HG03280 (cell line): ENCODE measurements at regions not wholly inside any gene's neighbourhood (a gene's known extent, or its start where the extent isn't known, plus 50 kb on each side); places are given as distances from the start of the nearest gene placed in this dataset.
"Not testable (repeated sequence)": the region's sequence is repeated elsewhere in the genome, so short reads cannot be mapped to it uniquely, and the experiment has no call there.

Source experiments
- ATAC-seq: cut with Tn5 transposase; IDR thresholded peaks from one replicate; pipeline ENCODE4 v1.9.1; 2021; ENCODE audit warnings: mild to moderate bottlenecking, moderate library complexity; ENCODE audit not compliant: unreplicated experiment

DNA sequence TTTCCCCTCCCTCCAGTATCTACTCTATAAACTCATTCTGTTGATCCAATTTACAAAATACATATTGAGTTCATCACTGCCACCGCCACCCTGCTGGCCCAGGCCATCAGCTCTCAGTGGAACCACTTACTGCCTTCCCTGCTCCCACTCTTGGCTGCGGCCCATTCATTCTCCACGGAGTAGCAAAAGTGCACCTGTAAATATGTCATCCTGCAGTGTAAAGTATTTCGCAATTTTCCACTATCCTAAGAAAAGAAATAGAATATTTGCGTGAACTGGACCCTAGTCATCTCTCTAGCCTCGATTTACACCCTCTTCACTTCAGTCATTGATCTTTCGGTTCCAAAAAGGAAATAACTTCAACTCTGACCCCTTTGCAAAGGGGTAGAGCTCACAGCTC, 258.3 kb upstream of the TFAP2D start:
- no peak for ATAC-seq

DNA sequence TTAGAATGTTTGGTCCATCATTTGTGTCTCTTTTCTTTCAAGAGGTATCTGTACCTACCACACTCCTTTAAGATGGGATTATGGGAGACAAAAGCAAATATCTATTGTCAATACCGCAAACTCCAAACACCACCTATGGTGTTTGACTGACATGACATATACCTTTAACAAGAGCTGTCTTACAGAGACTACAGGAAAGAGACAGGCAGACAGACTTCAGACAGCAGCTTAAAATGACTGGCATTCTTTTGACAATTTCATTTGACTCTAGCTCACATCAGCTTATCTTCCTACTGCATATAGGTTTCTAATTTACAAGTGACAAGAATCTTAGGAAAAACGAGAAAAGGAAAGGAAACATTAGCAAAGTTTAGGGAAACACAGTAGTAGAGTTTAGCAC, 256.0 kb upstream of the TFAP2D start:
- ATAC-seq, result no peak

DNA sequence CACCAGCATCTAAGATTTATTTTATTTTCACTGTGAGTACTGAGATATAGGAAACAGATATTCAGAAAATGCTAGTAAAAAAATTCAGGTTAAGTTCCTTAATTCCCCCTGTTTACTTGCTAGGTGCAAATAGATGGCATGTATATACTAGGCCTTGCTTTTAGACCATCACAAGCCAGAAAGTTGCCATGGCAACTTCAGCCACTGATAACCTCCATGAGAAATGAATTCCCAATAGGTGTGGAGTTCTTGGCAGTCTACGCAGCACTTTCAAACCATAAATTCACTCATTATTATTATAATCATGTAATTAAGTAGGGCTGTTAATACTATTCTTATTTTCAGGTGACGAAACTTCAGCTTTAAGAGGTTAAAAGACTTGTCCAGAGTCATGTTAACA, 251.6 kb upstream of the TFAP2D start:
- no peak for ATAC-seq

DNA sequence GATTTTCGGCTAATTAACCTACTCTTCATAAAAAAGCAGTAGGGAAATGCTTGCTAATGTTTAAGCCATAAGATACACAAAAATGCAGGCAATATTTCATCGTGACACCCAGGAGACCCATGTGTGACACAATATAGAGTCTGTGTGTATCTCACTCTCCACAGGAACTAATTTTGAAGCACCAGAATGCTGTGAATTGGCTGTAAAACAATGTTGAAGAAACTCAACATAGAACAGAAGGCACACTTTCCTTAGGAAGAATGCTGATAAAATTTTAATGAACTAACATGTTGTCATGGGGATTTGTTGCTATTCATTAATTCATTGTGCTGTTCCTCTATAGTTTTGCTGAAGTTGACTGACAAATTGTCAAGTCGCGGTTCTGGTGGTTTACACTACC, 249.4 kb upstream of the TFAP2D start:
- ATAC-seq, result no peak

DNA sequence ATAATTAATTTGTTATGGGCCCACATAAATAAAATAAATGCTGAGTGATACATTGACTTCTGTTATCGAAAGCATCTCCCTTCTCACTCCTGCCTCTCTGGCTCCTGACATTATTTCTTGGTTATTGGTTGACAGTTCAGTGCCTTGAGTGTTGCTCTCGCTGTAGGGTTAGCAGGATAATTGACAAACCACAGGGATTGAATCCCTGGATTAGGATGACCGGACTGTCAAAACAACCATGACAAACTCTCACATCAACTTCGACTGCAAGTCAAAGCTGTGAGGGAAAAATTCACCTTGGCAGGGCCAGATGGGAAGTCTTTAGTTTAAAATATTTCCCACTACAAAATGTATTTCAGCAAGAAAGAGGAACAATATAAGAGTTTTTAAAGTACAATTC, 245.4 kb upstream of the TFAP2D start:
- no peak for ATAC-seq

DNA sequence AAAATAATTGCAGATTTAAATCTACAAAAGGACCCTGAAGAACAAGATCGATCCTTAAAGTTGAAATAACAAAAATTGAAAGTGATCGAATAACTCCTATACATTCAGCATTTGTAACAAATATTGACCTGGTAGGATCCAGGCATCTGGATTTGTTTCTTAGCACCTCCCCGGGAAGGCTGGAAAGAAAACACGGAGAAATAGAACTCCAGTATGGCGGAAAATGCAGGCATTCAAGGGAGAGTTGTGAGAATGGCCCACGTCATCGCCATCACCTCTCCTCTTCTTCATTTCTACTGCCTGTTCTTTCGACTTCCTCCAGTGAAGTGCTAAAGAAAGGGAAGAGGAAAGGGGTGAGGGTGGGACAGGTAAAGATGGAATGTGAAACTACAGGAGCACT, 242.3 kb upstream of the TFAP2D start:
- no peak for ATAC-seq

DNA sequence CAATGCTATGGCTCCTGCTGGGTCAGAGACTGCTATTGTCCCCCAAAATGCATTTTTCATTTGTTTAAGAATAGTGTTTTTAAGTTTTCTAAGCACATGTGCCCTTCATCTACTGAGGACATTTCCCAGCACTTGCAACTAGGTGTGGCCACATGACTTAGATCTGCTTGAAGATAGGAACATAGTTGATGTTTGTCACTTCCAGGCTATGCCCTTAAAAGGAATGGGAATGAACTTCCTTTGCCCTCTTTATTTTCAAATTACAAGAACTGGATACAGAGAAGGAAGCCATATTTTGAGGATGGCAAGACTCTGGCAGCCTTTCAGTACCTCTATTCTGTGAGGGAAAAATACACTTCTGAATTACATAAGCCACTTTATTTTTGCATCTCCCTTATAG, 203.0 kb upstream of the TFAP2D start:
- no peak for ATAC-seq

DNA sequence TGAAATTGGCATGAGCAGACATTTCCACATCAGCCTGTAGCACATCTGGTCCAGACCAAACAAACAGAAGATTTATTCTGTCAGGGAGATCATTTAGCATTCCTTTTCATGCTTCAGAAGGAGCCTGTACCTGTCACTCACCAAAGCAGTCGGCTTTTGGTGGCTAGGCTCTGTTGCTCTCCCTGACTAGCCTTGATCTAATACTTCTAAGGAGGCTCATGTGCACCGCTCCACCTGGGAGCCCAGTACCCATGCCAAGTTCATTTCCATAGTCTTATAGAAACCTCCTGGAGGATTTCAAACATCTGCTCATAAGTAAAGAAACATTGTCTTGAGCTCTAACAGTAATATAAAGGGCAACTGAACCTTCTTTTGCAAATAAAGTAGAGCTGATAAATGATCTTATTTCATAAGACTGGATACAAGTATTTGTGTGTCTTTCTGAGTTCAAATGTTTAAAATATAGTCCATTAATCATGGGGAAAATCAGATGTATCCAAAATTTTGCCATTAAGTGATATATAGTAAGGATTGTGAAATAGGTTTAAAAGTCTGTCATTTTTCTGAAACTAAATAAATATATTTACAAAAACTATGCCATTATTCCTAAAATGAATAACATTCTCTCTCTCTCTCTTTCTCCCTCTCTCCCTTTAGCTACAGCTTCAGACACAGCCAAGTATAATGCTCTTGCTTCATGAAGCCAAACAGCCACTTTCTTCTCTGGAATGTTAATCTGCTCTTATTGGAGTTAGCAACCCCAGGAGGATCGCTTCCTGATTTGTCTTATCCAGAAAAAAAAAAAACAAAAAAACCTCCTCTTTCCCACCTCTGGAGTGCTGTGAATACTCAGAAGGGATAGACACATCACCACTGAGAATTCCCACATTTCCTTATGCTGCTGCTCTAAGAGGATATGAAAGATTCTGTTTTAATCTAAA, 192.7 kb upstream of the TFAP2D start:
- no peak for ATAC-seq

DNA sequence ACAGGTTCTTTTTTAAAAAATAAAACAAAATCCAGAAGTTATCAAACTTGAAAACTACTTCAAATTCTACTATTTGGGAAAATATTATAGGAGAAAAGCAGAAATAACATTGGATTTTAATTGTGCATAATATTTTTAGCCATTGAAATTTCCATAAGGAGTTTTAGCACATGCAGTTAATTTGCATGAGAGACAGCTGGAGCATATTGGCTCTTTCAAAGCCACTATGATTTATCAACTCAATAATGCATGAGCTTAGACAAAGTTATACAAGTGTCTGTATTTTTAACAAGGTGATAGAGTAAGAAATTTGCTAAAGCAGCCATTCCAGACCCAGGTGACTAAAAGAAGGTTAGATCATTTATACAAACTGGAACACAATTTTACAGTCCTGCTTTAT, 189.0 kb upstream of the TFAP2D start:
- ATAC-seq, result no peak

DNA sequence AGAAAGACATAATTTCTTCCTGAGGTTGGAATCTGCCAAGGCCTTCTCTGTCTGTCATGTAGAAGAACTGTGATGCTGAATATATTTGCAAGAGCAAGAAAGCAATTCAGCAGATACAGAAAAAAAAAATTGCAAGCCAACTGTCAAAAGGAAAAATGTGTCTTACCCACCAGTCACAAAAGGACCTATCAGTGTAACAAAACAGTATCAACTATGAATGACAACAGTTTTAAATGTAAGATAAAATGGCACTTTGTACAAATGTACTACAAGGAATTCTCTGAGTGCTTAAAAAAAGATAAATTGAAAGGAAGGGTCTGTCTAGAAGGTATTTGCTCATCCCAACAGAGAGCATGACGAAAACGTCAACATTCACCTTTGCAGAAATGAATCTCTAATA, 185.3 kb upstream of the TFAP2D start:
- ATAC-seq, result no peak

DNA sequence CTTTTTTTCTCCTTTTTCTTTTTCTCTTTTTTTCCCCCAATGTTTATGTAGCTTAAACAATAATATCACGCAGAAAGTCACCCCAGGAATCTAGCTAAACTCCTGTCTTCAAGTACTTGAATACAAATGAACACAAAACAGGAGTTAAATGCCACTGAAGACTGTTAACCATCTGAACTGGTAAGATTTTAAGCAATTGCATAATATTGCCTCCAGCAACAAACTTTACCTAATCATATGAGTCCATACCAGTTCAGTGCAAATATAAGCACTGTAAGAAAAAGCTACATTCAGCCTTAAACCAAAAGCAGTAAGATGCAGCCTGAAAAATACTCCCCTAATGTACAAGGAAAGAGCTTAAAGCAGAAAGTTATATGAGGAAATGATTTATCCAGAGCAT, 173.9 kb upstream of the TFAP2D start:
- no peak for ATAC-seq

DNA sequence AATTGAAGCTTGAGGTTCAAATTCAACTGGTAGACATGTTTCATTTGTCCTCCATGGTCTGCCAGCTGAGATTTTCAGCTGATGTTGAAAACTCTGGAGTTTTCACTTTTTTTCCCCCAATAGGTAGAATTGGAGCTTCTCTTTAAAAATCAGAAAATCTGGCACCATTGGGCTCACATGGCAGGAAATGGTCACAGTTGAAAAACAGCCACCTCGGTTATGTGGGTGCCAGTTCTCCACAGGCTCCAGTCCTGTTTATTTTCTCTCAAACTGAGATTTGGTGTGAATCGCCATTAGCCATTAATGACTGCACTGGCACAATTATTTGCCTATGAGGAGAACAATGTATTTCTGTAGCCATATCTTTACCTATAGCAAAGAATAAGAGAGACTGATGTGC, 171.4 kb upstream of the TFAP2D start:
- no peak for ATAC-seq

DNA sequence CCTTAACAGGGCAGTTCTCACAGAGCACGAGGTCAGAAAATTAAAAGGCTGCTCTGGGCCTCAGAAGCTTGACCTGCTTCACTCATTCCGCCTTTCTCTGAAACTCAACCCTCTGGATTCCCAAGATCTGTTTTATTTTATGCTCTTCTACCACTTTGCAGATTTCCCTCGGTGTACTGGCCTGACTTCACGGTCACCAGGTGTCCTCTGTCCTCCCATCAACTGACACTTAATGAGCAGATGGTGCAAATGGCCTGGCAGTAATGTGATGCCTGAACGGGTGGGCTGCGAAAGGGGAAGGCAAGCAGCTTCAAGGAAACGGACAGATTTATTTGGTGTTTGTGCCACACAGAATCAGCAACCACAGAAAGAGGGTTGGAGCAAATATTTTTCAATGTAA, 169.7 kb upstream of the TFAP2D start:
- ATAC-seq, result no peak

DNA sequence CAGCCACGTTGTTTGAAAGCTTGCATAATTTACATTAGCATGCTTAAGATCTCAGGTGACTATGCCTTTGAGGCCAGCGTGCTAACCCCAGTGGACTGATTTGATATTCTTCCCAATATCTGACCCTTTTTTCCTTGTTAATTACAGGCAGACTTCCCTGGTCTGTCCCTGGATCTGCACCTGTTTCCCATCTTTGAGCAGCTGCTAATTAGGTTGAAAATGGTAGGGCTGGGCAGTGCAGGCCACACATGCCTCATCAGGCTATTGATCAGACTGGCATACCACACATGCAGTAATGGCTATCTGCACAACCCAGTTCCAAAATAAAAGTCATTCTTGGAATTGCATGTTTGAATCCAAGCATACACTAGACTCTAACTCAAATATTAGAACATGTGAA, 164.3 kb upstream of the TFAP2D start:
- no peak for ATAC-seq

DNA sequence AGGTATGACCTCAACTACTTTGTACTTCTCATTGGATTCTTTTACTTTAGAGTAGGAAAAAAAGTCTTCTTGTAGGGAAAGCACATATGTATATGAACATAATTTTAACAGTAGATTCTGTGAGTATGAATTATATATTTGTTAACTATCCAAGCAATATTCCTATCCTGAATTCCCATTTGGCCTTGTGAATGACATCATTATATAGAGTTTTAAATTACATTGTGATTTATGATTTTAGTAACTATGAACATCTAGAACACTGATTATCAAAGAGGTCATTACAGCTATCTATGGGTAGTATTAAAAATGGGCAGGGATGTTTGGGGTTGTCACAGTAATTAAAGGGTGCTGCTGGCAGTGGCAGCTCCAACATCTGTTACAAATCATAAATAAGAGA, 163.9 kb upstream of the TFAP2D start:
- ATAC-seq, result no peak

DNA sequence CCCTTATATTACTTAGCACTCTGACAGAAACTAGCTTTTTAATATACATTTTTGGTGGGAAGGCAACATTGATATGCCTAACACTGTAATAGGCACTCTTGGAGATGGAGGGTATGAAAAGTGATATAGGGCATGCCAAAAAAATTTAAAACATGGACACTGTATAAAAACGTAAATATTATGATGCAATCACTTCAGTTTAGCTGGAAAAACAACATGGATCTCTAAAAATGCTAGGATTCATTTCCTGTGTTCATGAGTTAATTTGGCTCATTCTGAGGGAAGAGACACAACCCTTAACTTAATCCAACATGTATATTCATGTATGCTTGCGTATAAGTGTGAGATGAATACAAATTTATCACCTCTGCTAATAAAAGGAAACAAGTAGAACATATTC, 157.3 kb upstream of the TFAP2D start:
- ATAC-seq, result no peak

DNA sequence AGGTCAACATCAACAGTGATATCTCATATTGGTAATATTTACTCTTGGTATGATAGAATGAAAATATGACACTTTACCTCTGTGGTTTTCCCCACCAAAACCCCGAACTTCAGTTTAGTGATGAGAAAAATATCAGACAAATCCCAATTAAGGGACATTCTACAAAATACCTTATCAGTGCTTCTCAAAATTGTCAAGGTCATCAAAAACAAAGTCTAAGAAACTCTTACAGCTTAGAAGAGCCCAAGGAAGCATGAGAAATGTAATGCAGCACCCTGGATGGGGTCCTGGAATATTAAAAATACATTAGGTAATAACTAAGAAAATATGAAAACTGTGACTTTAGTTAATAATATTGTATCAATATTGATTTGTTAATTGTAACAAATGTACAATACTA, 148.3 kb upstream of the TFAP2D start:
- no peak for ATAC-seq

DNA sequence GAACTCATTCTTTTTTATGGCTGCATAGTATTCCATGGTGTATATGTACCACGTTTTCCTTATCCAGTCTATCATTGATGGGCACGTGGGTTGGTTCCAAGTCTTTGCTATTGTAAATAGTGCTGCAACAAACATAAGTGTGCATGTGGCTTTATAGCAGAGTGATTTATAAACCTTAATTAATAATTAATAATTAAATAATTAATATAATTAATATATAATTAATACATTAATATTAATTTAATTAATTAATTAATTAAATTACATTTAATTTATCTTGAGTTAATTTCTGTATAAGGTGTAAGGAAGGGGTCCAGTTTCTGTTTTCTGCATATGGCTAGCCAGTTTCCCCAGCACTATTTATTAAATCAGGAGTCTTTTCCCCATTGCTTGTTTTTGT, 142.1 kb upstream of the TFAP2D start:
- ATAC-seq, result not testable (repeated sequence)

DNA sequence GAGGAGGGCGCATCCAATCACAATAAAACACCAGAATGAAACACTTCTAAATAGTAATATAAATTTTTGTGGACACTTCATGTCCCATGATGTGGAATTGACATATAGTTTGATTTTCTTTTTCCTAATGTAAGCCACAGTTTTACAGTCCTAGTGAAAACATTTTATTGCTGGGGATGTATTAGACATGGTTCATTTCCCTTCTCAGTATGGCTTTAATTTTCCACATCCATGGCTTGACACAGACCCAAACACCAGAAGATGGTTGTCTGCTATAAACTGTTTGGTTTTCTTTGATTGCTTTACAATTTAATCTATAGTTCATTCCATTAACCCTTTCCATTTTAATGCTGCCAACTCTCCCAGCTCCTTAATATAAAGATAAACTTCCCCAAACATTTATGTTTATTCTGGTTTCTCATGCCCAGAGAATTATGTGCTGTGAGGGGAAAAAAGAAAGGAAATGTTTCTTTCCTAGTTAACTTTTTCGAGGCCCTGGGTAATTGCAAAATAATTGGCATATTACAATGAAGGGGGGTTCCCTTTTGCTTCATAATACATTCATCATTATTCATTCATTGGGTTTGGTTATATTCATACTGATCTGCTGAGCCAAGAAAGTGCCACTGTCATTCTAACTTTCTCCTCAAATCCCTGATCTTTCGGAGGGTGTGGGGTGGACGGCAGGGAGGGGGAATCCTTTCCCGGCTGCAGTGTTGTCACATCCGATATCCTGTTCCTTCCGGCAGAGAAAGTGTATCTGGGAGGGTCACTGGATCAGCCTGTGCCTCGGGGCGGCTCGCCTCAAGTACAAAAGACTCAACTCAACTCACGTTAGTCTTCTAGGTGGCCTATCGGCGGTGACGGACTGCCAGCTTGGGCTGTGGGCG, 127.6 kb upstream of the TFAP2D start:
- no peak for ATAC-seq

DNA sequence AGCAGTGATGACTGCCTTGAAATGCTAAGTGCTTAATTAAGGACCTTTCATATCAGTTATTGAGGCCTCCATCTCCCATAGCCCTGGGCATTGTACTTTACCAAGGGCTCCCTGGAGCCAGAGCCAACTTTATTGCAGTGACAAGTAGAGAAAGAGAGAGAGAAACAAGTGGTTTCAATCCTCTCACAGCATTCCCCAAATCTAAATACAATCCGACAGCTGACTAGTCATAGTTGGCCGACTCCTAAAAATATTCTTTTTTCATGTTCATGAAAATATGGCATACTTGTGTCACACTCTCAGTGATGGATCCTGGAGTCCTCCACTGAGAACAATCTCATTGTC, 127.0 kb upstream of the TFAP2D start:
- ATAC-seq, result no peak

DNA sequence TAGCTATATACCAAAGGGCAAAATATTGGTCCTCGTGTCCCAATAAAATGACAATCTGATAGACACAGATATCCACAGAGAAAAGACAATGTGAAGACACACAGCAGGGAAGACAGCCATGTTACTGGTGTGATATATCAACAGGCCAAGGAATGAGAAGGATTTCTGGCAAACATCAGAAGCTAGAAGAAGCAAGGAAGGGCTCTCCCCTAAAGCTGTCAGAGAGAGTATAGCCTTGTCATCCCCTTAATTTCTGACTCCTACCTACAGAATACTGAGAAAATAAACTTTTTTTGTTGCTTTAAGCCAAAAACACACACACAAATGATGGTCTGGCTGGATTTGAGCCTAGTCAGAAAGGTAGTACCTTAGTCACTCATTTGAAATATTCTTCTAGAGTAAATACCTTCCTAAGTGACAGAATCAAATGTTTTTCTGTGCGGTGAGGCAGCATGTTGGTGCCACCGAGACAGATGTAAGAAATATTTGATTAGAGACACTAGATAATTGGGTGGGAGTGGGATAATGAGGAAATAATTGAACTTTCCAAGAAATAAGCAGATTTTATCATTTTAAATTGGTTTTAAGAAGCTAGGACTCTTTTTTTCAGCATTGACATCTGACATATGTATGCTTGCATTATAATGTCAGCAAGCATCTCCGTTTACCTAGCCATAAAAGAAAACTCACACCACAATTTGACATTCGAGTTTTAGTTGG, 123.4 kb upstream of the TFAP2D start:
- ATAC-seq, result no peak

DNA sequence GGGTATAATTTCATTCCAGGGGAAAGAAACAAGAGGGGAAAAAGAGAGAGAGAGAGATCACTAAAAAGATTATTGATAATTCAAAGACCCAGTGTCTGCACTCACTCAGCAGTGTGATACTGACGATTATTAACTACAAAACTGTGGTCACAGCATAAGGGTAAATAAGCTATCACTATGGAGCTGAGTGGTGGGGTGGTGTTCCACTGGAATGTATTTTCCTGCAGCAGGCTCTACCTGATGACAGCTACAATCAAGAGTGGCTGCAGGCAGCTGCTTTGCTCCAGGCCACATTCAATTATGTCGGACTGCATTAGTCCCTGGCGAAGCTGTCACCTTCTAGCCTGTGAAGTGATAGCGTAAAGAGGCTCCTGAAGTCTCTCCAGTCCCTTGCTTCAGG, 122.2 kb upstream of the TFAP2D start:
- ATAC-seq, result no peak
